Right atrium auricular region (tissue), 2 donors: ENCODE measurements at regions not wholly inside any gene's neighbourhood (a gene's known extent, or its start where the extent isn't known, plus 50 kb on each side); places are given as distances from the start of the nearest gene placed in this dataset.

Source experiments
- DNase-seq: peaks from one replicate; pipeline ENCODE4 v3.0.0-alpha.2; 2019; ENCODE audit warnings: low spot score
- H3K27ac ChIP-seq, 2 donors: fragments of 200-600 bp; sonication (generic); 1 replicate in 1 of 2; 2 replicates in 1 of 2; pipeline ENCODE4 v1.5.1; 2016 to 2019
- H3K27me3 ChIP-seq, 2 donors: fragments of 200-600 bp; sonication (generic); one replicate each; pipeline versions ENCODE4 v1.5.1 to v1.6.0; 2017 to 2019
- H3K36me3 ChIP-seq: fragments of 200-600 bp; sonication (generic); one replicate; pipeline ENCODE4 v1.5.1; 2016
- H3K4me1 ChIP-seq, 2 donors: fragments of 200-600 bp; sonication (generic); one replicate each; pipeline versions ENCODE4 v1.5.1 to v1.6.0; 2017 to 2019
- H3K4me3 ChIP-seq, 2 donors: fragments of 200-600 bp; sonication (generic); 1 replicate in 1 of 2; 2 replicates in 1 of 2; pipeline ENCODE4 v1.5.1; 2017 to 2019; ENCODE audit warnings: mild to moderate bottlenecking in 1 of 2, moderate library complexity in 1 of 2
- H3K9me3 ChIP-seq, 2 donors: fragments of 200-600 bp; sonication (generic); one replicate each; pipeline ENCODE4 v1.5.1; 2019
- CTCF ChIP-seq, 2 donors: fragments of 200-600 bp; sonication (generic); IDR thresholded peaks; one replicate each; pipeline ENCODE4 v1.5.1; 2019; ENCODE audit warnings: antibody characterized with exemption in 2 of 2

GRCh38 chr9:81833563-81834345 is 94.5 kb upstream of the SPATA31D4 start:
- no peak for DNase-seq
- no peak for TF ChIP-seq CTCF (IDR thresholded peaks at IDR 0.05)
- Histone ChIP-seq H3K4me3 (no peak overlapping the region), H3K27me3 (no peaks in the 10 kb centered on the region), H3K4me1 (no peaks in the 10 kb centered on the region), H3K27ac (no peak overlapping the region), H3K36me3 (no peaks in the 10 kb centered on the region), H3K9me3 (no peaks in the 10 kb centered on the region)

GRCh38 chr9:81841333-81841732 is 86.9 kb upstream of the SPATA31D4 start:
- TF ChIP-seq CTCF (IDR thresholded peaks at IDR 0.05), result no peak
- H3K27me3 ChIP-seq, result no peaks in the 10 kb centered on the region
- no peaks in the 10 kb centered on the region for H3K9me3 ChIP-seq
- H3K36me3 ChIP-seq, result no peaks in the 10 kb centered on the region
- no peaks in the 10 kb centered on the region for H3K4me1 ChIP-seq
- no peak for DNase-seq
- no peak overlapping the region for H3K27ac ChIP-seq
- H3K4me3 ChIP-seq, result no peak overlapping the region

- no peak for TF ChIP-seq CTCF (IDR thresholded peaks at IDR 0.05)
- Histone ChIP-seq H3K9me3 (no peaks in the 10 kb centered on the region), H3K27me3 (no peaks in the 10 kb centered on the region), H3K4me3 (no peak overlapping the region), H3K36me3 (no peaks in the 10 kb centered on the region), H3K4me1 (no peaks in the 10 kb centered on the region), H3K27ac (no peak overlapping the region)
- no peak for DNase-seq
Observed at GRCh38 chr9:81844131-81844567, 84.1 kb upstream of the SPATA31D4 start.

- Histone ChIP-seq H3K27ac (no peak overlapping the region), H3K36me3 (no peaks in the 10 kb centered on the region), H3K9me3 (no peaks in the 10 kb centered on the region), H3K27me3 (no peaks in the 10 kb centered on the region), H3K4me3 (no peak overlapping the region), H3K4me1 (peaks cover 0 to 12% of the 10 kb centered on the region in 2 donors)
- DNase-seq, result no peak
- no peak for TF ChIP-seq CTCF (IDR thresholded peaks at IDR 0.05)
Observed at GRCh38 chr9:81847181-81847915, 80.9 kb upstream of the SPATA31D4 start.

- peak in 1 of 2 donors; percentile 54 for TF ChIP-seq CTCF (IDR thresholded peaks at IDR 0.05)
- no peak for DNase-seq
- Histone ChIP-seq H3K36me3 (no peaks in the 10 kb centered on the region), H3K27ac (no peak overlapping the region), H3K4me3 (no peak overlapping the region), H3K27me3 (no peaks in the 10 kb centered on the region), H3K4me1 (peaks cover 0 to 12% of the 10 kb centered on the region in 2 donors), H3K9me3 (no peaks in the 10 kb centered on the region)
Observed at GRCh38 chr9:81848472-81848871, 79.8 kb upstream of the SPATA31D4 start.
